HCT116 (cell line): ENCODE measurements at regions not wholly inside any gene's neighbourhood (a gene's known extent, or its start where the extent isn't known, plus 50 kb on each side); places are given as distances from the start of the nearest gene placed in this dataset.

ENCODE experiments used
- ATAC-seq: fragments of 200-7000 bp; cut with Tn5 transposase; 2 replicates; pipeline ENCODE4 v1.9.1; 2020; ENCODE audit warnings: mild to moderate bottlenecking, moderate library complexity
- BruUV-seq: library from RNA; stranded (reverse); fragments of 400-500 nt; replicated peaks from 2 replicates; lab custom pipeline; 2021; lab: Mats Ljungman, UMichigan
- CTCF ChIA-PET: fragments of 300-600 bp; sonication (Branson Sonifier 250); formaldehyde crosslinking; loops from one replicate; lab custom pipeline; 2021; ENCODE audit warnings: antibody characterized with exemption; lab: Charles Lee
- POLR2A ChIA-PET: fragments of 300-600, 350-600 bp; sonication (Branson Sonifier 250); formaldehyde crosslinking; loops from one replicate; lab custom pipeline; 2021; ENCODE audit warnings: antibody characterized with exemption; lab: Charles Lee
- RAD21 ChIA-PET, 2 experiments: fragments of 300-600 bp; sonication (Branson Sonifier 250); formaldehyde crosslinking; loops; one replicate each; lab custom pipeline; 2023; ENCODE audit warnings: low total read pairs in 2 of 2; ENCODE audit not compliant: uncharacterized antibody in 2 of 2, unreplicated experiment in 2 of 2, low non-redundant PET in 1 of 2; lab: Charles Lee
- DNase-seq: peaks from one replicate; pipeline ENCODE4 v3.0.0-alpha.2; 2010; ENCODE audit warnings: low read depth, low spot score
- H2AFZ ChIP-seq: fragments of 200-600 bp; shearing (Covaris generic), sonication (generic); 2 replicates; pipeline ENCODE4 v1.6.1; 2017; ENCODE audit warnings: low read depth, mixed run types, mixed read lengths, antibody characterized with exemption, low read length; ENCODE audit not compliant: poor library complexity, severe bottlenecking
- H3K27ac ChIP-seq: 2 replicates; pipeline ENCODE4 v1.5.1; 2012; ENCODE audit warnings: low read depth, low read length
- H3K27me3 ChIP-seq: fragments of 200-600 bp; sonication (generic); 2 replicates; pipeline ENCODE4 v1.6.1; 2016; ENCODE audit warnings: mixed run types, low read length, mixed read lengths; ENCODE audit not compliant: insufficient read depth
- H3K36me3 ChIP-seq, 2 experiments: fragments of 200-500 bp in 1 of 2; fragments of 200-600 bp in 1 of 2; sonication (Bioruptor generic) in 1 of 2; sonication (generic) in 1 of 2; 2 replicates each; pipeline versions ENCODE4 v1.5.1 to v1.6.1; 2014 to 2016; ENCODE audit warnings: low read length in 2 of 2, inconsistent platforms in 1 of 2, mixed read lengths in 1 of 2, mixed run types in 1 of 2; ENCODE audit not compliant: insufficient read depth in 2 of 2, control insufficient read depth in 1 of 2
- H3K4me1 ChIP-seq, 2 experiments: fragments of 200-600 bp in 1 of 2; sonication (generic) in 1 of 2; 2 replicates each; pipeline versions ENCODE4 v1.5.1 to v1.6.1; 2012 to 2017; ENCODE audit warnings: low read length in 2 of 2, inconsistent platforms in 1 of 2, mild to moderate bottlenecking in 1 of 2, mixed read lengths in 1 of 2, mixed run types in 1 of 2, moderate library complexity in 1 of 2; ENCODE audit not compliant: insufficient read depth in 2 of 2, control insufficient read depth in 1 of 2
- H3K4me2 ChIP-seq: fragments of 200-600 bp; sonication (generic); 2 replicates; pipeline ENCODE4 v1.6.1; 2017; ENCODE audit warnings: mixed run types, low read length, mixed read lengths
- H3K4me3 ChIP-seq, 2 experiments: fragments of 200-600 bp in 1 of 2; sonication (generic) in 1 of 2; replicated peaks in 1 of 2; 2 replicates each; pipeline ENCODE4 v1.5.1; 2011 to 2016; ENCODE audit warnings: low read length in 2 of 2, control low read depth in 1 of 2, low read depth in 1 of 2, mild to moderate bottlenecking in 1 of 2, mixed read lengths in 1 of 2, mixed run types in 1 of 2
- H3K79me2 ChIP-seq: fragments of 200-600 bp; sonication (generic); 2 replicates; pipeline ENCODE4 v1.6.1; 2017; ENCODE audit warnings: mild to moderate bottlenecking, mixed run types, low read length, moderate library complexity, mixed read lengths; ENCODE audit not compliant: insufficient read depth
- H3K9ac ChIP-seq: fragments of 200-600 bp; sonication (generic); 2 replicates; pipeline ENCODE4 v1.6.1; 2016; ENCODE audit warnings: low read length, mixed read lengths
- H3K9me2 ChIP-seq: fragments of 200-600 bp; sonication (generic), shearing (Covaris generic); 2 replicates; pipeline ENCODE4 v1.6.1; 2017; ENCODE audit warnings: mixed run types, mild to moderate bottlenecking, moderate library complexity; ENCODE audit not compliant: insufficient read depth
- H3K9me3 ChIP-seq, 2 experiments: fragments of 200-500 bp in 1 of 2; fragments of 200-600 bp in 1 of 2; sonication (Bioruptor generic) in 1 of 2; sonication (generic) in 1 of 2; 2 replicates each; pipeline ENCODE4 v1.6.1; 2014 to 2017; ENCODE audit warnings: low read length in 2 of 2, mixed read lengths in 2 of 2, inconsistent platforms in 1 of 2, low read depth in 1 of 2, mild to moderate bottlenecking in 1 of 2, mixed run types in 1 of 2, moderate library complexity in 1 of 2; ENCODE audit not compliant: control insufficient read depth in 1 of 2, insufficient read depth in 1 of 2
- H4K20me1 ChIP-seq: fragments of 200-600 bp; sonication (generic), shearing (Covaris generic); 2 replicates; pipeline ENCODE4 v1.6.1; 2017; ENCODE audit warnings: mixed run types, mild to moderate bottlenecking, moderate library complexity; ENCODE audit not compliant: insufficient read depth
- ELF1 ChIP-seq: IDR thresholded peaks from 2 replicates; pipeline ENCODE4 v1.6.1; 2012; ENCODE audit warnings: low read depth, borderline replicate concordance
- EZH2phosphoT487 ChIP-seq: fragments of 200-600 bp; IDR thresholded peaks from 2 replicates; pipeline ENCODE4 v1.6.1; 2018; ENCODE audit warnings: antibody characterized with exemption, borderline replicate concordance
- FOSL1 ChIP-seq: IDR thresholded peaks from 2 replicates; pipeline ENCODE4 v1.6.1; 2012; ENCODE audit warnings: low read depth
- JUND ChIP-seq: IDR thresholded peaks from 2 replicates; pipeline ENCODE4 v1.6.1; 2012
- RAD21 ChIP-seq: IDR thresholded peaks from 2 replicates; pipeline ENCODE4 v1.6.1; 2012; ENCODE audit warnings: low read depth, mild to moderate bottlenecking
- SIN3A ChIP-seq: IDR thresholded peaks from 2 replicates; pipeline ENCODE4 v1.6.1; 2012; ENCODE audit warnings: low read depth
- SP1 ChIP-seq: IDR thresholded peaks from 2 replicates; pipeline ENCODE4 v1.6.1; 2012; ENCODE audit warnings: low read depth
- SRF ChIP-seq: IDR thresholded peaks from 2 replicates; pipeline ENCODE4 v1.6.1; 2012; ENCODE audit warnings: low read depth
- TCF7L2 ChIP-seq: IDR thresholded peaks from 2 replicates; pipeline ENCODE4 v1.7.0; 2011; ENCODE audit warnings: borderline replicate concordance, inconsistent platforms; ENCODE audit not compliant: insufficient read depth, insufficient read length; ENCODE audit errors: extremely low read depth
- ZFX ChIP-seq: fragments of 450-650 bp; IDR thresholded peaks from 2 replicates; pipeline ENCODE4 v1.6.1; 2017
- ZNF274 ChIP-seq: fragments of 200-500 bp; sonication (Bioruptor generic); IDR thresholded peaks from 2 replicates; pipeline ENCODE4 v1.6.1; 2014; ENCODE audit warnings: mild to moderate bottlenecking, low read depth, low read length, inconsistent platforms
- intact Hi-C: fragments of 100-400 bp; cut with micrococcal nuclease; formaldehyde crosslinking; loops from 2 replicates; pipeline ENCODE4 v1.10.0; 2022
- TF ChIP-seq, protein P1 (sequence below): IDR thresholded peaks from 2 replicates; pipeline ENCODE4 v1.6.1; 2012
- TF ChIP-seq, protein P2 (sequence below): IDR thresholded peaks from 2 replicates; pipeline ENCODE4 v1.6.1; 2012; ENCODE audit warnings: low read depth

DNA sequence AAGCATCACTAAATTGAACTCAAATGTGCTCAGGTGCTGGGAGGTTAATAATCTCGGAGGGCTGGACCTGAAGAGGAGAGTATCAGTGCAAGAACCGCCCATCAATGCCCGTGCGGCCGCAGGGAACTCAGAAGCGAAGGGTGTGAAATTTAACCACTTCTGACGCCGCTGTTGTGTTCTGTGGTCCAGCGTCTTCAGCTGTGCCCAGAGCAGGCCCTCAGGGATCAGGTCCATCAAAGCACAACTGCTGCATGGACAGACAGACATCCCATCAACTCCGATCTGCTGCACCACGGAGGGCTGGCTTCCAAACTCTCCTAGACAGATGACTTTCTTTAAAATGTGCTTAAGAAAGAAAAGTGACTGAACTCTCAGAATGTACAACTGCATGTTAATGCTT lies 144.9 kb upstream of the TCERG1L start:
- H3K4me2 ChIP-seq, result no peak overlapping the region
- peaks cover 7% of the 10 kb centered on the region for H3K27me3 ChIP-seq
- no peak overlapping the region for H3K27ac ChIP-seq
- H3K4me3 ChIP-seq, result no peak overlapping the region
- H4K20me1 ChIP-seq, result no peaks in the 10 kb centered on the region
- no peaks in the 10 kb centered on the region for H3K9me3 ChIP-seq
- H3K36me3 ChIP-seq, result no peaks in the 10 kb centered on the region
- no peaks in the 10 kb centered on the region for H3K79me2 ChIP-seq
- no TSS peak for BruUV-seq
- H2AFZ ChIP-seq, result no peak overlapping the region
- DNase-seq, result no peak
- ChIA-PET POLR2A (no interaction called here), CTCF (no interaction called here), RAD21 (no interaction called here)
- H3K9me2 ChIP-seq, result no peaks in the 10 kb centered on the region
- ATAC-seq, result no peak
- no peak overlapping the region for H3K9ac ChIP-seq
- intact Hi-C loops, result loop anchor here (5.0 to 10.0 kb wide), 2 partner anchors 111 to 418 kb away; no protein-coding TSS in a partner anchor
- TF ChIP-seq JUND (no peak), RAD21 (no peak), ZNF274 (no peak), EZH2phosphoT487 (no peak), FOSL1 (no peak), SP1 (no peak), ZFX (no peak), SRF (no peak)
- TF ChIP-seq, protein P1, sequence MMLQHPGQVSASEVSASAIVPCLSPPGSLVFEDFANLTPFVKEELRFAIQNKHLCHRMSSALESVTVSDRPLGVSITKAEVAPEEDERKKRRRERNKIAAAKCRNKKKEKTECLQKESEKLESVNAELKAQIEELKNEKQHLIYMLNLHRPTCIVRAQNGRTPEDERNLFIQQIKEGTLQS, result no peak
- no peaks in the 10 kb centered on the region for H3K4me1 ChIP-seq

DNA sequence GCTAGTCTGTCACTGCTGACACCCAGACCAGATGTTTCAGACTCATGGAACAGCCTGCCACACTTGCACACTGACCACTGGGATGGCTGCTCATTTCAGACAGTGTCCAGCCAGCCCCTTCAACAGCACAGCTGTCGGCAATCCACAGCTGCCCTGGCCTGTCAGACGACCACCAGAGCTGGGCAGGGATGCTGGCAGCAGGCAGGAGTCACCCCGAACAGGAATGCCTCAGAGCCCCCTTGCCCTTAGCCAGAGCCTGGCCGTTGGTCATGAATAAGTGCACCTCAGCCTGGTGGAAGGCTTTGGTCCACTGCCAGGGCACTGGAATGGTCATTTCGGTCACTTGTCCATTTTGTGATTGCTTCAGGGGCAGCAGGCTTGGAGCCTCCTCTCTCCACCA lies 149.6 kb upstream of the TCERG1L start:
- H3K4me1 ChIP-seq, result no peaks in the 10 kb centered on the region
- H3K9me3 ChIP-seq, result no peaks in the 10 kb centered on the region
- H4K20me1 ChIP-seq, result no peaks in the 10 kb centered on the region
- no peaks in the 10 kb centered on the region for H3K79me2 ChIP-seq
- H3K9ac ChIP-seq, result no peak overlapping the region
- peaks cover 7% of the 10 kb centered on the region for H3K27me3 ChIP-seq
- POLR2A ChIA-PET, result no interaction called here
- no peak overlapping the region for H3K4me3 ChIP-seq
- no peak for TF ChIP-seq ELF1
- TF ChIP-seq SP1, result no peak
- TF ChIP-seq RAD21, result no peak
- TF ChIP-seq, protein P2, sequence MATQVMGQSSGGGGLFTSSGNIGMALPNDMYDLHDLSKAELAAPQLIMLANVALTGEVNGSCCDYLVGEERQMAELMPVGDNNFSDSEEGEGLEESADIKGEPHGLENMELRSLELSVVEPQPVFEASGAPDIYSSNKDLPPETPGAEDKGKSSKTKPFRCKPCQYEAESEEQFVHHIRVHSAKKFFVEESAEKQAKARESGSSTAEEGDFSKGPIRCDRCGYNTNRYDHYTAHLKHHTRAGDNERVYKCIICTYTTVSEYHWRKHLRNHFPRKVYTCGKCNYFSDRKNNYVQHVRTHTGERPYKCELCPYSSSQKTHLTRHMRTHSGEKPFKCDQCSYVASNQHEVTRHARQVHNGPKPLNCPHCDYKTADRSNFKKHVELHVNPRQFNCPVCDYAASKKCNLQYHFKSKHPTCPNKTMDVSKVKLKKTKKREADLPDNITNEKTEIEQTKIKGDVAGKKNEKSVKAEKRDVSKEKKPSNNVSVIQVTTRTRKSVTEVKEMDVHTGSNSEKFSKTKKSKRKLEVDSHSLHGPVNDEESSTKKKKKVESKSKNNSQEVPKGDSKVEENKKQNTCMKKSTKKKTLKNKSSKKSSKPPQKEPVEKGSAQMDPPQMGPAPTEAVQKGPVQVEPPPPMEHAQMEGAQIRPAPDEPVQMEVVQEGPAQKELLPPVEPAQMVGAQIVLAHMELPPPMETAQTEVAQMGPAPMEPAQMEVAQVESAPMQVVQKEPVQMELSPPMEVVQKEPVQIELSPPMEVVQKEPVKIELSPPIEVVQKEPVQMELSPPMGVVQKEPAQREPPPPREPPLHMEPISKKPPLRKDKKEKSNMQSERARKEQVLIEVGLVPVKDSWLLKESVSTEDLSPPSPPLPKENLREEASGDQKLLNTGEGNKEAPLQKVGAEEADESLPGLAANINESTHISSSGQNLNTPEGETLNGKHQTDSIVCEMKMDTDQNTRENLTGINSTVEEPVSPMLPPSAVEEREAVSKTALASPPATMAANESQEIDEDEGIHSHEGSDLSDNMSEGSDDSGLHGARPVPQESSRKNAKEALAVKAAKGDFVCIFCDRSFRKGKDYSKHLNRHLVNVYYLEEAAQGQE, result no peak
- TF ChIP-seq, protein P1, result no peak
- no peak for TF ChIP-seq SIN3A
- TF ChIP-seq TCF7L2, result no peak
- no peaks in the 10 kb centered on the region for H3K9me2 ChIP-seq
- BruUV-seq, result no TSS peak
- H3K4me2 ChIP-seq, result no peak overlapping the region
- CTCF ChIA-PET, result no interaction called here
- H3K36me3 ChIP-seq, result no peaks in the 10 kb centered on the region
- DNase-seq, result no peak
- H2AFZ ChIP-seq, result no peak overlapping the region
- intact Hi-C loops, result no loop called here
- no peak overlapping the region for H3K27ac ChIP-seq
- RAD21 ChIA-PET, result no interaction called here
- no peak for ATAC-seq
